Left lung (tissue), 4 donors: ENCODE measurements at regions not wholly inside any gene's neighbourhood (a gene's known extent, or its start where the extent isn't known, plus 50 kb on each side); places are given as distances from the start of the nearest gene placed in this dataset.

Experiments used
- ATAC-seq: fragments of 200-7000 bp; cut with Tn5 transposase; one replicate; pipeline ENCODE4 v1.9.1; 2020; ENCODE audit warnings: moderate library complexity
- DNase-seq, 4 donors: peaks; one replicate each; pipeline ENCODE4 v3.0.0-alpha.2; 2013 to 2020
- H3K27ac ChIP-seq, 2 donors: fragments of 200-600 bp; sonication (generic) in 1 of 2; one replicate each; pipeline versions ENCODE4 v1.5.0 to v1.8.0; 2020 to 2021
- H3K27me3 ChIP-seq, 2 donors: fragments of 200-600 bp; sonication (generic) in 1 of 2; one replicate each; pipeline versions ENCODE4 v1.5.0 to v1.8.0; 2020 to 2021
- H3K36me3 ChIP-seq, 2 donors: fragments of 200-600 bp; sonication (generic) in 1 of 2; one replicate each; pipeline versions ENCODE4 v1.5.0 to v1.8.0; 2020 to 2021
- H3K4me1 ChIP-seq, 2 donors: fragments of 200-600 bp; one replicate each; pipeline ENCODE4 v1.8.0; 2021
- H3K4me3 ChIP-seq, 2 donors: fragments of 200-600 bp; sonication (generic) in 1 of 2; one replicate each; pipeline versions ENCODE4 v1.5.0 to v1.8.0; 2020 to 2021; ENCODE audit warnings: mild to moderate bottlenecking in 1 of 2
- H3K9me3 ChIP-seq, 2 donors: fragments of 200-600 bp; sonication (generic) in 1 of 2; one replicate each; pipeline versions ENCODE4 v1.5.0 to v1.8.0; 2020 to 2021
- intact Hi-C, 2 donors: fragments of 100-400 bp; cut with DNase I; formaldehyde crosslinking; loops; one replicate each; pipeline versions ENCODE4 v1.11.2 to v1.14.2; 2022
- TF ChIP-seq, protein P1 (sequence below), 2 donors: fragments of 200-600 bp; sonication (generic) in 1 of 2; IDR thresholded peaks; one replicate each; pipeline versions ENCODE4 v1.5.0 to v1.8.0; 2021; ENCODE audit warnings: antibody characterized with exemption in 2 of 2
- donor health status: DM: no; HTN: yes; CAD: no.
- donor health status: DM: no; HTN: no; CAD: no.

DNA sequence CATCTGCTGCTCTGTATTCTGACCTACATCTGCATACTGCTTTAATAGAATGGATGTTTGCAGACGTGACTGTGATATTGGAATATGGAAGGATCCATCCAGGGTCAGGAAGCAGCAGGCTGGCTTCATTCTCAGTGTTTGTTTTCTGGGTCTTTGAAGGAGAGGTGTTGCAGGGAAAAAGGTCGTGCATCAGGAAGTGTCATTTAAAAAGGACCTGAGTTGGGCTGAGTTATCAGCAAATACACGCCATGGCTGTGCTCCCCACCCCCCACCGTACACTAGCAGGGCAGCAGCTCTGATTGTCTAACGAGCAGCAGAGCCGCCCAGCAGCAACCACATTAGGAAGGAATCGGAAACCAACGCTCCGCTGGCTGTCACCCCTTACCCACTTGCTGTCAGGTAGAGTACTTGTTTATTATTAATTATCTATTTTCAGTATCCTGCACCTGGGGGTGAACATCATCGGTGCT, 63.1 kb upstream of the STEAP1B start:
- intact Hi-C loops, result no loop called here
- peaks cover 0 to 13% of the 10 kb centered on the region in 2 donors for H3K27me3 ChIP-seq
- peaks cover 56 to 68% of the 10 kb centered on the region in 2 donors for H3K4me1 ChIP-seq
- DNase-seq (no peak), ATAC-seq (no peak)
- TF ChIP-seq, protein P1, sequence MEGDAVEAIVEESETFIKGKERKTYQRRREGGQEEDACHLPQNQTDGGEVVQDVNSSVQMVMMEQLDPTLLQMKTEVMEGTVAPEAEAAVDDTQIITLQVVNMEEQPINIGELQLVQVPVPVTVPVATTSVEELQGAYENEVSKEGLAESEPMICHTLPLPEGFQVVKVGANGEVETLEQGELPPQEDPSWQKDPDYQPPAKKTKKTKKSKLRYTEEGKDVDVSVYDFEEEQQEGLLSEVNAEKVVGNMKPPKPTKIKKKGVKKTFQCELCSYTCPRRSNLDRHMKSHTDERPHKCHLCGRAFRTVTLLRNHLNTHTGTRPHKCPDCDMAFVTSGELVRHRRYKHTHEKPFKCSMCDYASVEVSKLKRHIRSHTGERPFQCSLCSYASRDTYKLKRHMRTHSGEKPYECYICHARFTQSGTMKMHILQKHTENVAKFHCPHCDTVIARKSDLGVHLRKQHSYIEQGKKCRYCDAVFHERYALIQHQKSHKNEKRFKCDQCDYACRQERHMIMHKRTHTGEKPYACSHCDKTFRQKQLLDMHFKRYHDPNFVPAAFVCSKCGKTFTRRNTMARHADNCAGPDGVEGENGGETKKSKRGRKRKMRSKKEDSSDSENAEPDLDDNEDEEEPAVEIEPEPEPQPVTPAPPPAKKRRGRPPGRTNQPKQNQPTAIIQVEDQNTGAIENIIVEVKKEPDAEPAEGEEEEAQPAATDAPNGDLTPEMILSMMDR (IDR thresholded peaks at IDR 0.05), result no peak
- H3K36me3 ChIP-seq, result no peaks in the 10 kb centered on the region
- peak overlapping the region; percentile 46 to 74 for H3K27ac ChIP-seq
- no peak overlapping the region for H3K4me3 ChIP-seq
- no peaks in the 10 kb centered on the region for H3K9me3 ChIP-seq

DNA sequence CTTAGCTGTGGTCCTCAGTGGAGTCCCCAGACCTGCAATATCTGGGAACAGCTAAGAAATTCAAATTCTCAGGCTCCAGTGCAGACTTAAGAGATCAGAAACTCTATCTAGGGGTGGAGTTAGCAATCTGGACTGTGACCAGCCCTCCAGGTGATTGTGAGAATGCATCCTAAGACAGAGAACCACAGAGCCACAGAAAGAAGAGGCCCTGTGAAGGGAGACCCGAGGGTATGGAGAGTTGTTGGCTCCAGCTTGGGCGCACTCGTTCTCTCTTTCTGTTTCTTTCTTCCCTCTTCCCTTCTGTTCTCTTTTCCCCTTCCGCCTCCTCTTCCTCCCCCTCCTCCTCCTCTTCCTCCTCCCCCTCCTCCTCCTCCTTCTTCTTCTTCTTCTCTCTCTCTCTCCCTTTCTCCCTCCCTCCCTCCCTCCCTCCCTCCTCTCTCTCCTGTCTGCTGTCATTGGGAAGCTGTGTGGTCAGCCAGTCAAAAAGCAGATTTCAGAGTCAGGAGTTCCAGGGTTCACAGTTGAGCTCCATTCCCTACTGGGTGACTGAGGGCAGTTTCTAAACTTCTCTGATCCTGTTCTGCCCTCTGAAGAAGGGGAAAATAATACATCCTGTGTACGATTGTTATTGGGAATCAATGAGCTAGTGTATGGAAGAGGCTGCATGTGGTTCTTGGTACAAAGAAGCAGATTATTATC, 62.1 kb upstream of the STEAP1B start:
- Histone ChIP-seq H3K36me3 (no peaks in the 10 kb centered on the region), H3K27me3 (peaks cover 0 to 13% of the 10 kb centered on the region in 2 donors), H3K9me3 (no peaks in the 10 kb centered on the region), H3K27ac (peak overlapping the region; percentile 71 to 74), H3K4me3 (no peak overlapping the region), H3K4me1 (peaks cover 56 to 68% of the 10 kb centered on the region in 2 donors)
- peak; percentile 10 for ATAC-seq
- no peak for DNase-seq
- TF ChIP-seq, protein P1 (IDR thresholded peaks at IDR 0.05), result no peak
- intact Hi-C loops, result no loop called here

DNA sequence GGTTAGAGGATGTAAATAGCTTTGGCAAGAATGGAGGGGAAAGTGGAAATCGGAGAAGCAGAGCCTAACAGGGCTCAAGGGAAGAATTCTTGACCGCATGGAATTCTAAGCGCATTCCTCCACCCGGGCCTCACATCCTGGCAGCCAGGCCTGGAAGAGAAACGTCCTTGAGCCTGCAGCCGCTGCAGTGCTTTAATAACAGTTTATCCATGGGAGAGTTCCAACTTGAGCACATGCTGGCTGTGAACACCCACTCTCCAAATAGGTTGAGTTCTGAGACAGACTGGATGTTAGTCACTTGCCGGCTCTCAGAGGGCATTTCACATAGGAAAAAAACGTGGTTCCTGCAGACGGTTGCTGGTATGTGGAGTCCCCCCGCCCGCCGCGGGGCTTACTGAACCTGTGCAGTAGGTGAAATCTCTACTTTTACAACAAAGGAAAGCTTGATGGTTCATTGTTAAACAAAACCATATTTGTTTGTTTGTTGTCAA, 61.4 kb upstream of the STEAP1B start:
- H3K4me1 ChIP-seq, result peaks cover 55 to 61% of the 10 kb centered on the region in 2 donors
- ATAC-seq, result peak; percentile 70
- peak in 3 of 4 donors; percentile 71 to 91 (median 90) for DNase-seq
- no peaks in the 10 kb centered on the region for H3K9me3 ChIP-seq
- H3K27ac ChIP-seq, result peak overlapping the region; percentile 69 to 71
- peaks cover 0 to 13% of the 10 kb centered on the region in 2 donors for H3K27me3 ChIP-seq
- H3K36me3 ChIP-seq, result no peaks in the 10 kb centered on the region
- intact Hi-C loops, result no loop called here
- TF ChIP-seq, protein P1 (IDR thresholded peaks at IDR 0.05), result no peak
- no peak overlapping the region for H3K4me3 ChIP-seq

DNA sequence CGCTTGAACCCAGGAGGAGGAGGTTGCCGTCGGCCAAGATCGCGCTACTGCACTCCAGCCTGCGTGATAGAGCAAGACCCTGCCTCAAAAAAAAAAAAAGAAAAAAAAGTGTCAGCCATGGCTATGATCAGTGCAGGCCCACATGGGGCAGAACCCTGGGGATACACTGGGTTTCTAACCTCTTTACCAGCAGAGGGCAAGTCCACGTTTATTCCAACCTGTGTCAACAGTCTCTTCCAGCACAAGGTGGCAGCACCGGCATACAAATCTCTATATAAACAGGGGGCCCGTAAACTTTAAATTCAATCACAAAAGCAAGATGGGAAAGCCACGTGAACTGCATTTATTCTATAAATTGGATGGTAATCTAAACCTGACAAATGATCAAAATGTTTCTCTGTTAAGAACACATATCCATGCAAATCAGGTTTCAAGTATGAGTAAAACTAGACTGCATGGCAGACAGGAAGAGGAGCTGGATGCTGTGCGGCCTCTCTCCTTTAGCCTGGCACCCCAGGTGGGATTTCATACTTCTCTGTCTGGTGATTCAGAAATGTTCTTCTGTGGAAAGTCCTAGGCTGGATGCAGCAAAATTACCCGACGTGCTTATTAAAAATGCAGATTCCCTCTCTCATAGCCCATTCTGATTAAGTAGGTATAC, 60.0 kb upstream of the STEAP1B start:
- Histone ChIP-seq H3K36me3 (no peaks in the 10 kb centered on the region), H3K27ac (no peak overlapping the region), H3K4me3 (no peak overlapping the region), H3K27me3 (peaks cover 0 to 13% of the 10 kb centered on the region in 2 donors), H3K4me1 (peaks cover 41 to 47% of the 10 kb centered on the region in 2 donors), H3K9me3 (no peaks in the 10 kb centered on the region)
- ATAC-seq, result peak; percentile 79
- TF ChIP-seq, protein P1 (IDR thresholded peaks at IDR 0.05), result peak; percentile 66 to 86
- intact Hi-C loops, result loop anchor here in 1 of 2 donors (5.0 kb wide), 2 partner anchors 172 to 512 kb away; no protein-coding TSS in a partner anchor
- peak in 3 of 4 donors; percentile 65 to 86 (median 71) for DNase-seq

DNA sequence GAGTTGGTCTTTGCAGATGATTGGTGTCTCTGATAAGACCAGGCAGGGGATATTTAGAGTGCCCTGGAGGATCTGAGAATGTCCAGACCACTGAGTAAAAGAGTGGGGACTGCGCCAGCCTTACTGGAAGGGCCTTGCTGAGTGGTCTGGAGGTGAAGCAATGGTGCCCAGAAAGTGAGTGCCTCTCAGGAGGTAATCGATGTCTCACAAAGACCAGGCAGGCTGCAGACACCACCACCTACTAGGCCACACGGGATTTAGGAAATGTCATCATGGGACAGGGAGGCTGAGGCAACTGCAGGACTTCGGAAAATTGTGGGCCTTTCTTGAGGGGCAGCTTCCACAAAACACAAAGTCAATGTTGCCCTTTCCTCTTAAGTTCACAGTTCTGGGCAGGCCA, 57.2 kb upstream of the STEAP1B start:
- intact Hi-C loops, result loop anchor here in 1 of 2 donors (5.0 kb wide), 2 partner anchors 175 to 515 kb away; no protein-coding TSS in a partner anchor
- H3K36me3 ChIP-seq, result no peaks in the 10 kb centered on the region
- TF ChIP-seq, protein P1 (IDR thresholded peaks at IDR 0.05), result no peak
- H3K4me1 ChIP-seq, result peaks cover 14 to 19% of the 10 kb centered on the region in 2 donors
- no peak overlapping the region for H3K27ac ChIP-seq
- ATAC-seq, result no peak
- no peak for DNase-seq
- no peaks in the 10 kb centered on the region for H3K9me3 ChIP-seq
- H3K27me3 ChIP-seq, result peaks cover 0 to 10% of the 10 kb centered on the region in 2 donors
- H3K4me3 ChIP-seq, result no peak overlapping the region
